Suprapubic skin (tissue), 3 donors: ENCODE measurements at regions not wholly inside any gene's neighbourhood (a gene's known extent, or its start where the extent isn't known, plus 50 kb on each side); places are given as distances from the start of the nearest gene placed in this dataset.

ENCODE experiments used
- EP300 ChIP-seq: sonication (generic); formaldehyde crosslinking; IDR thresholded peaks from one replicate; pipeline ENCODE4 v1.6.1; 2017; ENCODE audit warnings: antibody characterized with exemption
- POLR2A ChIP-seq, 2 donors: fragments of 450-650 bp; IDR thresholded peaks; one replicate each; pipeline ENCODE4 v1.6.1; 2017; ENCODE audit warnings: antibody characterized with exemption in 2 of 2, mild to moderate bottlenecking in 2 of 2, moderate library complexity in 2 of 2
- TF ChIP-seq, protein P1 (sequence below), 2 donors: fragments of 200-600 bp in 1 of 2; fragments of 450-650 bp in 1 of 2; sonication (generic) in 1 of 2; IDR thresholded peaks; one replicate each; pipeline ENCODE4 v1.5.1; 2016 to 2019; ENCODE audit warnings: antibody characterized with exemption in 2 of 2, mild to moderate bottlenecking in 1 of 2, moderate library complexity in 1 of 2

DNA sequence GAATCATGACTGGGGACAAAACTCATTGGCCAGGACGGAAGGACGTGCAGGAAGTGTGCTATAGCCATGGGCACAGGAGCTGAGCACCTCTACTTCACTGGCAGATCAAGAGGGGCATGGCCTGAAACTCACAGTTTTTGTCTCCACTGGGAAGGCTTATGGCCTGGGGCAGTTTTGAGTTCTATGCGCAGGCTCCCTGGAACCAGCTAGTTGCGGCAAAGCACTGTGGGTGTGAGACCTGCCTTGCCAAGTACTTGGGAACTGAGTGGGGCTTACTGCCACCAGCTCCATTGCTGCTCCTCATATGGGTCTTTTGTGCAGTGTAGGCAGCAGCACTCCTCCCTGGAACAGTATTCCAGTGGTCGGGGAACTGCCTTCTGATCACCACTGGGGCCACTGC is 282.6 kb upstream of the EYS start:
- TF ChIP-seq, protein P1, sequence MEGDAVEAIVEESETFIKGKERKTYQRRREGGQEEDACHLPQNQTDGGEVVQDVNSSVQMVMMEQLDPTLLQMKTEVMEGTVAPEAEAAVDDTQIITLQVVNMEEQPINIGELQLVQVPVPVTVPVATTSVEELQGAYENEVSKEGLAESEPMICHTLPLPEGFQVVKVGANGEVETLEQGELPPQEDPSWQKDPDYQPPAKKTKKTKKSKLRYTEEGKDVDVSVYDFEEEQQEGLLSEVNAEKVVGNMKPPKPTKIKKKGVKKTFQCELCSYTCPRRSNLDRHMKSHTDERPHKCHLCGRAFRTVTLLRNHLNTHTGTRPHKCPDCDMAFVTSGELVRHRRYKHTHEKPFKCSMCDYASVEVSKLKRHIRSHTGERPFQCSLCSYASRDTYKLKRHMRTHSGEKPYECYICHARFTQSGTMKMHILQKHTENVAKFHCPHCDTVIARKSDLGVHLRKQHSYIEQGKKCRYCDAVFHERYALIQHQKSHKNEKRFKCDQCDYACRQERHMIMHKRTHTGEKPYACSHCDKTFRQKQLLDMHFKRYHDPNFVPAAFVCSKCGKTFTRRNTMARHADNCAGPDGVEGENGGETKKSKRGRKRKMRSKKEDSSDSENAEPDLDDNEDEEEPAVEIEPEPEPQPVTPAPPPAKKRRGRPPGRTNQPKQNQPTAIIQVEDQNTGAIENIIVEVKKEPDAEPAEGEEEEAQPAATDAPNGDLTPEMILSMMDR (IDR thresholded peaks at IDR 0.05) = no peak
- TF ChIP-seq POLR2A (IDR thresholded peaks at IDR 0.05) (no peak), EP300 (no peak)
